ENCODE measurements at regions not wholly inside any gene's neighbourhood (a gene's known extent, or its start where the extent isn't known, plus 50 kb on each side); places are given as distances from the start of the nearest gene placed in this dataset.
"Not testable (repeated sequence)": the region's sequence is repeated elsewhere in the genome, so short reads cannot be mapped to it uniquely, and the experiment has no call there.

DNA sequence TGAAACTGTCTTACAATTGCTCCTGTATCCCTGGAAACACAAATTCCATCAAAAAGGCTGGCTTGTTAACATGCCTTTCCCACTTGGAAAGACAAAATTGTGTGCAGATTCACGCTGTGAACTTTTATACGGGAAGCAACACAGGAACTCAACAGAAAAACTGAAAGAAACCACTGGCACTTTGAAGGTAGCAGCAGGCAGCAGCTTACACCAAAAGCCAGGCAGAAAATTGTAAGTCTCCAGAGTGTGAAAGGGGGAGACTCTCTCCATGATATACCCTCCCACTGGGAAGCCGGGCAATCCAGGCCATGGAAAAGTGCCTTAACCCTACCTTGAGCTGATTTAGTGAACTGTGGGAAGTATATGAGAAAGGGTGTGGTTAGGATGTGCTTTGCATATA, 943.7 kb downstream of the CDH18 start:
- peaks cover 9% of the 10 kb centered on the region for H3K9me3 Mint-ChIP-seq
- H3K27ac Mint-ChIP-seq, result no peak overlapping the region
- no peaks in the 10 kb centered on the region for H3K4me1 Mint-ChIP-seq
- H3K36me3 Mint-ChIP-seq (ENCODE audit: low read depth), result no peaks in the 10 kb centered on the region
- no peak overlapping the region for H3K4me3 Mint-ChIP-seq
- no peak for ATAC-seq (replicated peaks)
- H3K27me3 Mint-ChIP-seq, result no peaks in the 10 kb centered on the region

DNA sequence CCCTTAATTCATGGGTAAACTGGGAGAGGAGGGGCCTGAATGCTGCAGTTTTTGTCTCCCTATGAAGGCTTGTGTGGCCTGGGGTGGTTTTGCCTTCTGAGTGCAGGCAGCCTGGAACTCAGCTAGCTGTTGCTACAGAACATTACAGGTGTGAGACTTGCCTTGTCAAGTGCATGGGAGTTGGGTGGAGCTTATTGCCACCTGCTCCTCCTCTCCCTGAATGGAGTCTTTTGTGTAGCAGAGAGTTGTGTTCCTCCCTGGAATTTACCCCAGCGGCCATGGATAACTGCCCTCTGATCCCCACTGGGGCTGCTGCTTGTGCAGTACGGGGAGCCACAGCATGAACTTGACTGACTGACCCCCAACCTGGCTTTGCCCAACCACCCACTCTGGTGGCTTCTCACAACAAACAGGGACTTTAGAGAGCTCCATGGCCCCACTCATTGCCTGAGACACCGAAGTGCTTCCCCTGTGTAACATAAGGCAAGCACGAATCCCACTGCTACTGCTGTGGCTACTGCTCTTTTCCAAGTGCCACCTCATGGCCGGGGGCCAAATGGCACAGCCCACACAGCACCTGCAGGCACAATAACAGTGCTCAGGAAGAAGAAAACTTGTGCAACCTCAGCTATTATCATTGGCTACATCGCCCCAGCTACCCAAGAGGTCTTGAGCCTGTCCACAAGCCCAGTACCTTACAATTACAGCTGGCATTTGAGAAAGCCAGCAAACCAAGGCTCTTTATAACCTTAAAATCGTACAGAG, 942.9 kb downstream of the CDH18 start:
- Mint-ChIP-seq H3K27ac (no peak overlapping the region), H3K4me1 (no peaks in the 10 kb centered on the region), H3K9me3 (peaks cover 9% of the 10 kb centered on the region), H3K4me3 (no peak overlapping the region), H3K36me3 (ENCODE audit: low read depth) (no peaks in the 10 kb centered on the region), H3K27me3 (no peaks in the 10 kb centered on the region)
- ATAC-seq (replicated peaks), result no peak

DNA sequence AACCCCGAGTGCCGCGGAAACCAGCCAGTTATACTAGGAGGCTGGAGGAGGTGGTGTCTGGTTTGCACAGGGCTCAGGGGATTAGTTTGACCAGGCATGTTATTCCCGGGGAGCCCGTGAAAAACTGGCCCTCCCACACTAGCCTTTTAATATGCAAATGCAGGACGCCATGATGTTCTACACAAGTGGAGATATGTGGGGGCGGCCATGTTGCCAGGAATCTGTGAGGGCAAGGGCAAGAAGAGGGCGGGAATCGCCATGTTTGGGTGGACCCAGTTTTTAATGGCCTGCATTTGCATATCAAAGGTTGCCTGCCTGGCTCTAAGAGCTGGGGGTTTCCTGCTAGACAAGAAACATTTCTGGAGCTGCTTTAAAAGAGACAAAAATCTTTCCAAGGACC, 940.7 kb downstream of the CDH18 start:
- no peak for ATAC-seq (replicated peaks)
- H3K27ac Mint-ChIP-seq, result no peak overlapping the region
- no peaks in the 10 kb centered on the region for H3K36me3 Mint-ChIP-seq (ENCODE audit: low read depth)
- no peaks in the 10 kb centered on the region for H3K4me1 Mint-ChIP-seq
- no peaks in the 10 kb centered on the region for H3K27me3 Mint-ChIP-seq
- no peak overlapping the region for H3K4me3 Mint-ChIP-seq
- peaks cover 9% of the 10 kb centered on the region for H3K9me3 Mint-ChIP-seq

DNA sequence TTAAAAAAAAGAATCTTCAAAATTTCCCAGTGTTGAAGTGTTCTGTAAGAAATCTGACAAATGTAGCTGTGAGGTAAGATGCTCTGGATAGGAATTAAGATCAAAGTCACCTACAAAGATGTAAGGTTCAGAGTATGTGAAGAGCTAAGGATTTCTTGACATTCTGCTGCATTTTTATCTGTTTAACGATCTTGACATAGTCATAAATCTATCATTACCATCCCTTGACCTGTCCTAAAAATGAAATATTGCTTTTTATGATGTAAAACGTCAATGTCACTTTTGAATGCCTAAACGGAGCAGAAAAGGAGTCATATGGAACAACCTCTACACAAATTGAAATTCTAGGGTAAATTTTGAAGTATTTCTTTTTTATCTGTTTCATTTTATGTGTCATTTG, 939.3 kb downstream of the CDH18 start:
- Mint-ChIP-seq H3K9me3 (peaks cover 13% of the 10 kb centered on the region), H3K27ac (no peak overlapping the region), H3K27me3 (no peaks in the 10 kb centered on the region), H3K4me3 (no peak overlapping the region), H3K36me3 (ENCODE audit: low read depth) (no peaks in the 10 kb centered on the region), H3K4me1 (no peaks in the 10 kb centered on the region)
- no peak for ATAC-seq (replicated peaks)

DNA sequence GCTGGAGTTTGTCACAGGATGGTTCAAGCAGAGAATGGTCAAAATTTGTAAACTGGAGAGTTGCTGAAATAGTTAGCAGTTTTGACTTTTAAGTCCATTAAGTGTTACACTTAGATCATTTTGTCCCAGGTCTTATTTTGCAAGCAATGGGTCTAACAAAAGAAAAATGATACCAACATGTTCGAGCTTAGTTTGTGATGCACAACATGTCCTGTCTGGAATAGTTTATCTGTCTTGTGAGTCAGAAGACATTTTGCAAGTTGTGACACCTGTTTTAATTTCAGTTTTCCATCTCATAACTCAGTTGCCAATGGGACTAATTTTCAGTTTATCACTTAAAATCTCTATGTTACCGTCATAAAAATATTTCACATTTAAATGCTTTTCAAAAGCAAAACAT, 929.8 kb downstream of the CDH18 start:
- Mint-ChIP-seq H3K9me3 (peaks cover 9% of the 10 kb centered on the region), H3K27me3 (no peaks in the 10 kb centered on the region), H3K36me3 (ENCODE audit: low read depth) (no peaks in the 10 kb centered on the region), H3K4me3 (no peak overlapping the region), H3K4me1 (no peaks in the 10 kb centered on the region), H3K27ac (no peak overlapping the region)
- no peak for ATAC-seq (replicated peaks)

DNA sequence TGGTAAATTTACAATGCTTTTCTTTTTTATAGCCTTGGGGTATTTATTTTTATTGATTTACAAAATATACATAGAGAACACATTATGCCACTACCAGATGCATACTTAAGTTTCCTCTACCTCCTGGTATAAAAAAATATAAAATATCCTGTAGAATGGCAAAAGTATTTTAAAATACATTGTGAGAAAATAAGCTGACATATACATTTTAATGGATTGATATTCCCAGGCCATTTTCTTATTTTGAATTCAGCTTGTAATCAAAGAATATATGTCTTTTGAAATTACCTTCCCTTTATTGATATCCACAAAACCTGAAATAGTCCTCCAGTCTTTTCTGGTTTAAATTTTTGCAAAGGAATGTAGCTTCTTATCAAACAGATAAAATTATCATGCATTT, 923.9 kb downstream of the CDH18 start:
- Mint-ChIP-seq H3K27me3 (no peaks in the 10 kb centered on the region), H3K4me3 (no peak overlapping the region), H3K36me3 (ENCODE audit: low read depth) (no peaks in the 10 kb centered on the region), H3K4me1 (no peaks in the 10 kb centered on the region), H3K27ac (no peak overlapping the region), H3K9me3 (no peaks in the 10 kb centered on the region)
- no peak for ATAC-seq (replicated peaks)

DNA sequence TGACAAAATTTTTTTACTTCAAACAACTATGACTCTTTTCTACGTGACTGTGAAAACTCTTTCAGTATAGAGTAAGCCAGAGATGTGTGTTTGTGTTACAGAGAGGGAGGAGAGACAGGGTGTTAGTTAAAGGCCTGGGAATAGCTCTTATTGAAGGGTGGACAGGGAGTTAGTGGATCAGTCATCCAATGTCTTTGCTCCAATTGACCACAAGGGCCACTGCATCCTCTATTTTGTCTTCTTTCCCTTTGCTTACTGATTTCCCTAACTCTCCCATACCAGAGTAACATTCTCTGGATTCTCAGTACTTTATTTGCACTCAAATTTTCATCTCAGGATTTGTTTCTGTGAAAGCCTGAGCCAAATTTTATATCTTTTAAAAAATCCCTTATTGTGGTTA, 920.3 kb downstream of the CDH18 start:
- ATAC-seq (replicated peaks), result no peak
- Mint-ChIP-seq H3K27me3 (no peaks in the 10 kb centered on the region), H3K4me1 (no peaks in the 10 kb centered on the region), H3K9me3 (no peaks in the 10 kb centered on the region), H3K27ac (no peak overlapping the region), H3K36me3 (ENCODE audit: low read depth) (no peaks in the 10 kb centered on the region), H3K4me3 (no peak overlapping the region)

DNA sequence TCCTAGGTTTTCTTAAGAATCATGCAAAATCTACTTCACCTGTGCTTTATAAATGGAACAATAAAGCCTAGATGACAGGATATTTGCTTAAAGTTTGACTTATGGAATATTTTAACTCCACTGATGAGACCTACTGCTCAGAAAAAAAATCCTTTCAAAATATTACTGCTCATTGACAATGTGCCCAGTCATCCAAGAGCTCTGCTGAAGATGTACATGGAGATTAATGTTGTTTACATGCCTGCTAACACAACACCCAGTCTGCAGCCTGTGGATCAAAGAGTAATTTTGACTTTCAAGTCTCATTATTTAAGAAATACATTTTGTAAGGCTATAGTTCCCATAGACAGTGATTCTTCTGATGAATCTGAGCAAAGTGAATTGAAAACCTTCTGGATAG, 889.6 kb downstream of the CDH18 start:
- H3K27ac Mint-ChIP-seq, result no peak overlapping the region

DNA sequence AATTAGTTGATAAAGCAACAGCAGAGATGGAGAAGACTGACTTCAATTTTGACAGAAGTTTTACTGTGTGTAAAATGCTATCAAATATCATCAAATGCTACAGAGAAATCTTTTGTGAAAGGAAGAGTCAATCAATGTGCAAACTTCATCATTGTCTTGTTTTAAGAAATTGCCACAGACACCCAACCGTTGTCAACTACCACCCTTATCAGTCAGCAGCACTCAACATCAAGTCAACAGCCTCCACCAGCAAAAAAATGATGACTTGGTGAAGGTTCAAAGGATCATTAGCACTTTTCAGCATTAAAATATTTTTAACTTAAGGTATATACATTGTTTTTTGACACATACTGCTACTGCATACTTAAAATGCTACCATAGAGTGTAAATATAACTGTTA, 888.8 kb downstream of the CDH18 start:
- H3K4me3 Mint-ChIP-seq, result no peak overlapping the region
- no peaks in the 10 kb centered on the region for H3K4me1 Mint-ChIP-seq
- H3K36me3 Mint-ChIP-seq (ENCODE audit: low read depth), result no peaks in the 10 kb centered on the region
- H3K27ac Mint-ChIP-seq, result no peak overlapping the region
- H3K9me3 Mint-ChIP-seq, result peaks cover 13% of the 10 kb centered on the region
- ATAC-seq (replicated peaks), result no peak
- H3K27me3 Mint-ChIP-seq, result no peaks in the 10 kb centered on the region

More for the DNA sequence above, 889.6 kb downstream of the CDH18 start:
- Mint-ChIP-seq H3K4me3 (no peak overlapping the region), H3K9me3 (peaks cover 18% of the 10 kb centered on the region), H3K4me1 (no peaks in the 10 kb centered on the region), H3K27me3 (no peaks in the 10 kb centered on the region), H3K36me3 (ENCODE audit: low read depth) (no peaks in the 10 kb centered on the region)
- ATAC-seq (replicated peaks), result no peak

DNA sequence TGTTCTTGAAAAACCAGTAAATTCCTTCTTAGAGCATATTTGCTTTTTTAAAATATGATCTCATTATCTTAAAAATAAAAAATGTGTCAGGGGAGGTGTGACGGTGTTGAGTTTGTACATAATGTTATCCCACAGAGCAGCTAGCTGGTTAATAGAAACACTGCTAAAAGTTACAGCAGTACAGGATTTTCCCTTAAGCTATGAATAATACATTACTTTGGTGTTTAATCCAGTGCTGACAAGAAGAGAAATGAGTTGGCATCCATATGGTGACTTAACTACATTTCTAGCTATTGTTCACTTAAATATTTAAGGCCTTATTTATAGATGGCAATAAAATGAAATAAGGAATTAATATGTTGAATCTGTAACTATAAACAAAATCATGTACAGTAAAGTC, 883.1 kb downstream of the CDH18 start:
- Mint-ChIP-seq H3K36me3 (ENCODE audit: low read depth) (no peaks in the 10 kb centered on the region), H3K9me3 (peaks cover 11% of the 10 kb centered on the region), H3K4me3 (no peak overlapping the region), H3K27ac (no peak overlapping the region), H3K27me3 (no peaks in the 10 kb centered on the region), H3K4me1 (no peaks in the 10 kb centered on the region)
- no peak for ATAC-seq (replicated peaks)

DNA sequence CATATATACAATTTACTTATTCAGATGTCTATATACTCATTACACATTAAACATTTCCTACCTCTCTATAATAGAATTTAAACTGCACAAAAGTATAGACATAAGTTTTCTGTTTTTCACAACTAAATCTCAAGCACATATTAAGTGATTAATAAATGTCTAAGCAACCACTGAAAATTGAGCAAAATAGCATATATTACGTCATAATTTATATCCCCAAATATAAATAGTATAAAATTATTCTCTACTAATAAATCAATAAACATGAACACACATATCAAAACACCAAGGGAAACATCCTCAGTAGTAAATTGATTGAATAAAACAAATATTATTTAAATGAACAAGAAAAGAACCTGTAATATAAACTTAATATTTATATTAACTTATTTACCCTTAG, 865.1 kb downstream of the CDH18 start:
- Mint-ChIP-seq H3K27me3 (no peaks in the 10 kb centered on the region), H3K36me3 (ENCODE audit: low read depth) (no peaks in the 10 kb centered on the region), H3K9me3 (peaks cover 9% of the 10 kb centered on the region), H3K4me1 (no peaks in the 10 kb centered on the region), H3K27ac (no peak overlapping the region), H3K4me3 (no peak overlapping the region)
- no peak for ATAC-seq (replicated peaks)

DNA sequence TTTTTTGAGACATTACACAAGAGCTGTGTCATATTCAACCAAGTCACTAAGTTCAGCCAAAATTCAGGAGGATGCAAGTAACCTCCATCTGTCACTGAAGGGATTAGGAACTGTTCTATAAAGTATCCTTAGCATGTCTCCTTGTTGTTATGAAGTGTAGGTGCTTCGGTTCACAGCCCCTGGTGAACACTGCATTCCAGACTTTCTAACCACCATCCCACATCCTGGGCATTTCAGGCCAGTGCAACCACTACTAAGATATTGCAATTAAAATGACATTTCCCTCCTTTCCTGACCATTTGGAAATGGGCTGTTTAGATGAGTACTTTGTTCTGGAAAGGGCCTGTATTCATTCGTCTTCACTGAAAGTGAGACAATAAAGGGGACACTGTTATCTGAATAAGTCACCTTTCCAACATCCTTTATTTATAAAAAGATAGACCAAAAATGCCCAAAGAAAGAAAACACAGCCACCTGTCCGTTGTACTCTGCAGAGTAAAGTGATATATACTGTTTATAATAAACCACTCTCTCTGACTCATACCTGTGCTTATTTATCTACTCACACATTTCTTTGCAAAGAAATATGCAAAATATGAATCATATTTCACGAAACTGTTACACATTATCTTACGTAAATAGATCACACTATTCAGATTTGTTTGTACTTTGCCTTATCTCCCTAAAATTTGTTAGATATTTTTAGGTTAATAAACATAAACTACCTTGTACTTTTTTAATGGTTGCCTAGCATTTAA, 861.9 kb downstream of the CDH18 start:
- Mint-ChIP-seq H3K27ac (no peak overlapping the region), H3K4me3 (no peak overlapping the region)
- ATAC-seq (replicated peaks), result no peak

DNA sequence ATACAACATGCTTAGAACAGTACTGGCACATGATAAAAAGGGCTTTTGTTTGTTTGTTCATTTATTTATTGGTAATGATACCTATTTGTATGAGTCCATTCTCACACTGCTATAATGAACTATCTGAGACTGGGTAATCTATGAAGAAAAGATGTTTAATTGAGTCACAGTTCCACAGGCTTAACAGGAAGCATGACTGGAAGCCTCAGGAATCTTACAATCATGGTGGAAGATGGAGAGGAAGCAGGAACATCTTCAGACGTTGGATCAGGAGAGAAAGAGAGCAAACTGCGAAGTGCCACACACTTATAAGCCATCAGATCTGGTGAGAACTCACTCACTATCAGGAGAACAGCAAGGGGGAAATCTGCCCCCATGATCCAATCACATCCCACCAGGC, 847.7 kb downstream of the CDH18 start:
- no peak for ATAC-seq (replicated peaks)

More for the DNA sequence above, 861.9 kb downstream of the CDH18 start:
- H3K27me3 Mint-ChIP-seq, result no peaks in the 10 kb centered on the region
- no peaks in the 10 kb centered on the region for H3K9me3 Mint-ChIP-seq
- H3K4me1 Mint-ChIP-seq, result no peaks in the 10 kb centered on the region
- H3K36me3 Mint-ChIP-seq (ENCODE audit: low read depth), result no peaks in the 10 kb centered on the region

DNA sequence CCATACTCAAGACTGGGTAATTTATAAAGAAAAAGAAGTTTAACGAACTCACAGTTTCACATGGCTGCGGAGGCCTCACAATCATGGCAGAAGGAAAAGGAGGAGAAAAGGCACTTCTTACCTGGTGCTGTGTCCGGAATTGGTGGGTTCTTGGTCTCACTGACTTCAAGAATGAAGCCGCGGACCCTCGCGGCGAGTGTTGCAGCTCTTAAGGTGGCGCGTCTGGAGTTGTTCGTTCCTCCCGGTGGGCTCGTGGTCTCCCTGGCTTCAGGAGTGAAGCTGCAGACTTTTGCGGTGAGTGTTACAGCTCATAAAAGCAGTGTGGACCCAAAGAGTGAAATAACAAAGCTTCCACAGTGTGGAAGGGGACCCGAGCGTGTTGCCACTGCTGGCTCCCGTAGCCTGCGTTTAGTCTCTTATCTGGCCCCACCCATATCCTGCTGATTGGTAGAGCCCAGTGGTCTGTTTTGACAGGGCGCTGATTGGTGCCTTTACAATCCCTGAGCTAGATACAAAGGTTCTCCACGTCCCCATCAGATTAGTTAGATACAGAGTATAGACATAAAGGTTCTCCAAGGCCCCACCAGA, 846.0 kb downstream of the CDH18 start:
- H3K4me1 Mint-ChIP-seq, result not testable (repeated sequence)

More for the DNA sequence above, 847.7 kb downstream of the CDH18 start:
- Mint-ChIP-seq H3K4me1 (no peaks in the 10 kb centered on the region), H3K27me3 (no peaks in the 10 kb centered on the region), H3K9me3 (peaks cover 17% of the 10 kb centered on the region), H3K27ac (no peak overlapping the region), H3K36me3 (ENCODE audit: low read depth) (no peaks in the 10 kb centered on the region), H3K4me3 (no peak overlapping the region)

More for the DNA sequence above, 846.0 kb downstream of the CDH18 start:
- H3K9me3 Mint-ChIP-seq, result peaks cover 13% of the 10 kb centered on the region
- H3K4me3 Mint-ChIP-seq; H3K27me3 Mint-ChIP-seq; ATAC-seq (replicated peaks); H3K36me3 Mint-ChIP-seq (ENCODE audit: low read depth); H3K27ac Mint-ChIP-seq: not testable (repeated sequence)

Measured in activated T-helper 17 cell treated with anti-CD3 and anti-CD28 coated beads, Interleukin-2, amount 50 U/mL, for 72 hours (primary cell).